ENCODE measurements at regions not wholly inside any gene's neighbourhood (a gene's known extent, or its start where the extent isn't known, plus 50 kb on each side); places are given as distances from the start of the nearest gene placed in this dataset.

GRCh38 chrX:96430756-96431455, 253.7 kb upstream of the DIAPH2 start:
- no peaks in the 10 kb centered on the region for H3K4me1 ChIP-seq (ENCODE audit: control insufficient read depth, insufficient read depth, low read length)
- CTCF ChIA-PET: no interaction called here
- no peaks in the 10 kb centered on the region for H3K36me3 ChIP-seq (ENCODE audit: control insufficient read depth in 2 of 2, insufficient read depth in 2 of 2, low read length in 1 of 2)
- H3K27me3 ChIP-seq (replicated peaks in 1 of 2; ENCODE audit: control insufficient read depth in 2 of 2, insufficient read depth in 2 of 2, low read length in 1 of 2): no peaks in the 10 kb centered on the region
- 0% methylated on average over 2 of the region's 2 CpGs for WGBS (ENCODE audit: insufficient coverage, insufficient replicate concordance, low lambda C conversion rate, missing lambda C conversion rate)
- in situ Hi-C loops (cut with MboI): no loop called here
- intact Hi-C loops (cut with micrococcal nuclease; ENCODE audit: unreplicated experiment): no loop called here
- TF ChIP-seq POLR2AphosphoS2 (IDR thresholded peaks at IDR 0.05; ENCODE audit: low read depth, low read length): no peak
- no peak for TF ChIP-seq GABPA (IDR thresholded peaks at IDR 0.05; ENCODE audit: low read depth)
- no peak for TF ChIP-seq ZBTB33 (IDR thresholded peaks at IDR 0.05)
- no peak for TF ChIP-seq KAT2A (conservative IDR thresholded peaks at IDR 0.05; ENCODE audit: control insufficient read depth, low read depth, low read length)
- no peak for TF ChIP-seq EP300 (IDR thresholded peaks at IDR 0.05; ENCODE audit: borderline replicate concordance in 1 of 2, control insufficient read depth in 1 of 2, low read depth in 2 of 2, low read length in 2 of 2)
- no peak for TF ChIP-seq BCLAF1 (IDR thresholded peaks at IDR 0.05)
- TF ChIP-seq MEF2B (IDR thresholded peaks at IDR 0.05; ENCODE audit: partially characterized antibody, poor library complexity, severe bottlenecking): no peak
- no peak for TF ChIP-seq GATAD2B (conservative IDR thresholded peaks at IDR 0.05; ENCODE audit: low read depth)
- H3K4me3 ChIP-seq: no peak overlapping the region
- H4K20me1 ChIP-seq (ENCODE audit: control insufficient read depth, insufficient read depth): no peaks in the 10 kb centered on the region
- H3K9me3 ChIP-seq (replicated peaks; ENCODE audit: control insufficient read depth, insufficient read depth, low read length): no peaks in the 10 kb centered on the region
- no TSS peak for BruUV-seq (replicated peaks)
- RAD21 ChIA-PET (ENCODE audit: unreplicated experiment): no interaction called here
- H3K27ac ChIP-seq (ENCODE audit: control insufficient read depth, insufficient read depth): no peak overlapping the region
- DNase-seq (ENCODE audit: low read depth, low spot score): no peak
- POLR2A ChIA-PET: no interaction called here
- SMC1A ChIA-PET (ENCODE audit: uncharacterized antibody, unreplicated experiment): no interaction called here
- no peak overlapping the region for H3K4me2 ChIP-seq (ENCODE audit: control insufficient read depth, insufficient read depth)
- H2AFZ ChIP-seq (ENCODE audit: control insufficient read depth, low read depth, low read length): no peak overlapping the region
- no peaks in the 10 kb centered on the region for H3K79me2 ChIP-seq (ENCODE audit: control insufficient read depth, insufficient read depth, low read length)
- H3K9ac ChIP-seq (ENCODE audit: control insufficient read depth, insufficient read depth, low read length): no peak overlapping the region
- ATAC-seq: no peak
- no peak for FAIRE-seq

Measured in GM12878 (cell line).